OCI-LY7 (cell line): ENCODE measurements at regions not wholly inside any gene's neighbourhood (a gene's known extent, or its start where the extent isn't known, plus 50 kb on each side); places are given as distances from the start of the nearest gene placed in this dataset.

Source experiments
- BruUV-seq: library from RNA; stranded (reverse); fragments of 400-500 nt; replicated peaks from 2 replicates; lab custom pipeline; 2021; lab: Mats Ljungman, UMichigan
- CTCF ChIA-PET: fragments of 300-600 bp; sonication (Branson Sonifier 250); formaldehyde crosslinking; loops from one replicate; lab custom pipeline; 2022; ENCODE audit warnings: antibody characterized with exemption; ENCODE audit not compliant: unreplicated experiment; lab: Charles Lee
- POLR2A ChIA-PET: fragments of 300-600 bp; sonication (Branson Sonifier 250); formaldehyde crosslinking; loops from one replicate; lab custom pipeline; 2022; ENCODE audit warnings: antibody characterized with exemption; lab: Charles Lee
- DNase-seq: peaks from one replicate; pipeline ENCODE4 v3.0.0-alpha.2; 2015; ENCODE audit warnings: low spot score
- H2AFZ ChIP-seq: fragments of 200-600 bp; sonication (generic), shearing (Covaris generic); 2 replicates; pipeline ENCODE4 v1.6.1; 2014; ENCODE audit warnings: mild to moderate bottlenecking, antibody characterized with exemption, low read length, moderate library complexity
- H3K27ac ChIP-seq: fragments of 200-600 bp; sonication (generic); 2 replicates; pipeline ENCODE4 v1.5.1; 2014; ENCODE audit warnings: mixed run types, low read depth, mild to moderate bottlenecking, moderate library complexity, low read length, inconsistent platforms; ENCODE audit not compliant: poor library complexity, severe bottlenecking
- H3K36me3 ChIP-seq: fragments of 200-600 bp; sonication (generic); 2 replicates; pipeline ENCODE4 v1.6.1; 2014; ENCODE audit warnings: mild to moderate bottlenecking, antibody characterized with exemption, low read length, moderate library complexity, mixed read lengths; ENCODE audit not compliant: insufficient read depth
- H3K4me1 ChIP-seq: fragments of 200-600 bp; sonication (generic); 2 replicates; pipeline ENCODE4 v1.5.1; 2014; ENCODE audit warnings: mild to moderate bottlenecking, low read length; ENCODE audit not compliant: insufficient read depth, poor library complexity, severe bottlenecking
- H3K4me2 ChIP-seq: fragments of 200-600 bp; sonication (generic); 2 replicates; pipeline ENCODE4 v1.6.1; 2014; ENCODE audit warnings: mild to moderate bottlenecking, low read length
- H3K4me3 ChIP-seq: fragments of 200-600 bp; sonication (generic); 2 replicates; pipeline ENCODE4 v1.5.1; 2014; ENCODE audit warnings: mild to moderate bottlenecking, low read depth, low read length; ENCODE audit not compliant: poor library complexity, severe bottlenecking
- H3K79me2 ChIP-seq: fragments of 200-600 bp; sonication (generic); 2 replicates; pipeline ENCODE4 v1.6.1; 2016; ENCODE audit warnings: low read depth, mild to moderate bottlenecking, low read length, moderate library complexity, mixed read lengths; ENCODE audit not compliant: insufficient read depth
- H3K9me2 ChIP-seq: fragments of 200-600 bp; sonication (generic); 2 replicates; pipeline ENCODE4 v1.6.1; 2016; ENCODE audit warnings: mild to moderate bottlenecking, low read length, mixed read lengths; ENCODE audit not compliant: insufficient read depth
- H3K9me3 ChIP-seq: fragments of 200-600 bp; sonication (generic); 2 replicates; pipeline ENCODE4 v1.6.1; 2014; ENCODE audit warnings: mild to moderate bottlenecking, mixed run types, low read length, mixed read lengths
- H4K20me1 ChIP-seq: fragments of 200-600 bp; sonication (generic); 2 replicates; pipeline ENCODE4 v1.6.1; 2014; ENCODE audit warnings: mild to moderate bottlenecking, antibody characterized with exemption, low read length, moderate library complexity, mixed read lengths; ENCODE audit not compliant: insufficient read depth
- CTCF ChIP-seq: fragments of 200-600 bp; sonication (generic); conservative IDR thresholded peaks from 2 replicates; pipeline ENCODE4 v1.5.1; 2014; ENCODE audit warnings: mild to moderate bottlenecking, antibody characterized with exemption, low read length, moderate library complexity, mixed read lengths
- EZH2phosphoT487 ChIP-seq: fragments of 200-600 bp; sonication (generic); IDR thresholded peaks from 2 replicates; pipeline ENCODE4 v1.6.1; 2018; ENCODE audit warnings: low read depth, borderline replicate concordance, mild to moderate bottlenecking, mixed run types, antibody characterized with exemption, low read length, moderate library complexity, mixed read lengths
- intact Hi-C: fragments of 100-400 bp; cut with micrococcal nuclease; formaldehyde crosslinking; loops from one replicate; pipeline ENCODE4 v1.10.0; 2022; ENCODE audit not compliant: unreplicated experiment

- no peak for DNase-seq
- Histone ChIP-seq H3K79me2 (no peaks in the 10 kb centered on the region), H4K20me1 (no peaks in the 10 kb centered on the region), H3K4me3 (no peak overlapping the region), H3K36me3 (no peaks in the 10 kb centered on the region), H3K9me3 (no peaks in the 10 kb centered on the region), H3K4me1 (no peaks in the 10 kb centered on the region), H3K9me2 (no peaks in the 10 kb centered on the region), H3K27ac (no peak overlapping the region), H3K4me2 (no peak overlapping the region), H2AFZ (no peak overlapping the region)
- TF ChIP-seq EZH2phosphoT487 (no peak), CTCF (no peak)
- intact Hi-C loops: no loop called here
- ChIA-PET POLR2A (no interaction called here), CTCF (no interaction called here)
- no TSS peak for BruUV-seq
Observed at GRCh38 chr9:14482856-14483255, 168.9 kb upstream of the NFIB start.

- no peak for TF ChIP-seq EZH2phosphoT487
- no peak for TF ChIP-seq CTCF
- intact Hi-C loops: no loop called here
- Histone ChIP-seq H2AFZ (no peak overlapping the region), H3K79me2 (no peaks in the 10 kb centered on the region), H3K27ac (no peak overlapping the region), H3K9me2 (no peaks in the 10 kb centered on the region), H3K36me3 (no peaks in the 10 kb centered on the region), H3K9me3 (no peaks in the 10 kb centered on the region), H3K4me1 (no peaks in the 10 kb centered on the region), H3K4me3 (no peak overlapping the region), H4K20me1 (no peaks in the 10 kb centered on the region), H3K4me2 (no peak overlapping the region)
- no peak for DNase-seq
- CTCF ChIA-PET: no interaction called here
- POLR2A ChIA-PET: no interaction called here
- BruUV-seq: no TSS peak
Observed at GRCh38 chr9:14480526-14480925, 166.6 kb upstream of the NFIB start.

GRCh38 chr9:14479163-14479560 is 165.2 kb upstream of the NFIB start:
- H4K20me1 ChIP-seq: no peaks in the 10 kb centered on the region
- no TSS peak for BruUV-seq
- no peaks in the 10 kb centered on the region for H3K36me3 ChIP-seq
- no peak for DNase-seq
- POLR2A ChIA-PET: interaction anchor here (0.6 to 0.7 kb wide), 2 partner anchors 65 to 86 kb away, joined by 3 read pairs; no protein-coding TSS in a partner anchor
- CTCF ChIA-PET: no interaction called here
- no peak for TF ChIP-seq EZH2phosphoT487
- TF ChIP-seq CTCF: no peak
- H3K4me1 ChIP-seq: no peaks in the 10 kb centered on the region
- intact Hi-C loops: no loop called here
- no peaks in the 10 kb centered on the region for H3K79me2 ChIP-seq
- H3K27ac ChIP-seq: no peak overlapping the region
- H3K4me3 ChIP-seq: no peak overlapping the region
- H2AFZ ChIP-seq: no peak overlapping the region
- H3K4me2 ChIP-seq: no peak overlapping the region
- H3K9me2 ChIP-seq: no peaks in the 10 kb centered on the region
- H3K9me3 ChIP-seq: no peaks in the 10 kb centered on the region
